Keratinocyte (primary cell): ENCODE measurements at regions not wholly inside any gene's neighbourhood (a gene's known extent, or its start where the extent isn't known, plus 50 kb on each side); places are given as distances from the start of the nearest gene placed in this dataset.

Experiments used
- EZH2 ChIP-seq: IDR thresholded peaks from one replicate; pipeline ENCODE4 v1.6.1; 2012; ENCODE audit warnings: inconsistent platforms, mild to moderate bottlenecking, low read length, moderate library complexity
- TF ChIP-seq, protein P1 (sequence below), 3 experiments: IDR thresholded peaks in 1 of 3; conservative IDR thresholded peaks in 1 of 3; optimal IDR thresholded peaks in 1 of 3; 2 replicates in 2 of 3; 3 replicates in 1 of 3; pipeline versions ENCODE3 to v1.5.1; 2011; ENCODE audit warnings: low read length in 3 of 3, mild to moderate bottlenecking in 3 of 3, moderate library complexity in 2 of 3, control low read depth in 1 of 3, inconsistent platforms in 1 of 3; ENCODE audit not compliant: insufficient read depth in 2 of 3; ENCODE audit errors: extremely low read depth in 1 of 3

DNA sequence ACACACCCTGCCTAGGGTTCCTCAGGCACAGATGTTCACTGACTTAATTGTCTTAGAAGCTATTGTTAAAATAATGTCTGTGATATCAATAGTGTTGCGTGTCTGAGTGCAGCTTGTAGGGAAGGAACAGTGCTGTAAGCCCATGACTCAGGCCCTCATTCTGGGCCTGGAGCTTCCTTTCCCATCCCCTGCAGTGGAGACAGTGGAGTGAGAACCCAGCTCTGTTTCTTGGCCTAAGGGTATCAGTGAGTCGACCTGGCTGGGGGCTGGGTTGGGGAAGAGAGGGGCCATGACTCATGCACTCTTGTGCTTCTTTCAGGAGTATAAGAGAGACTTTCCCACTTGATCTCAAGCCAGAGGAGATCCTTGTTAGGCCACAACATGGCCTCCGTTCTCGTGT lies 106.8 kb downstream of the HRH4 start:
- TF ChIP-seq, protein P1, sequence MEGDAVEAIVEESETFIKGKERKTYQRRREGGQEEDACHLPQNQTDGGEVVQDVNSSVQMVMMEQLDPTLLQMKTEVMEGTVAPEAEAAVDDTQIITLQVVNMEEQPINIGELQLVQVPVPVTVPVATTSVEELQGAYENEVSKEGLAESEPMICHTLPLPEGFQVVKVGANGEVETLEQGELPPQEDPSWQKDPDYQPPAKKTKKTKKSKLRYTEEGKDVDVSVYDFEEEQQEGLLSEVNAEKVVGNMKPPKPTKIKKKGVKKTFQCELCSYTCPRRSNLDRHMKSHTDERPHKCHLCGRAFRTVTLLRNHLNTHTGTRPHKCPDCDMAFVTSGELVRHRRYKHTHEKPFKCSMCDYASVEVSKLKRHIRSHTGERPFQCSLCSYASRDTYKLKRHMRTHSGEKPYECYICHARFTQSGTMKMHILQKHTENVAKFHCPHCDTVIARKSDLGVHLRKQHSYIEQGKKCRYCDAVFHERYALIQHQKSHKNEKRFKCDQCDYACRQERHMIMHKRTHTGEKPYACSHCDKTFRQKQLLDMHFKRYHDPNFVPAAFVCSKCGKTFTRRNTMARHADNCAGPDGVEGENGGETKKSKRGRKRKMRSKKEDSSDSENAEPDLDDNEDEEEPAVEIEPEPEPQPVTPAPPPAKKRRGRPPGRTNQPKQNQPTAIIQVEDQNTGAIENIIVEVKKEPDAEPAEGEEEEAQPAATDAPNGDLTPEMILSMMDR (optimal IDR thresholded peaks at IDR 0.05 in 1 of 3, IDR thresholded peaks at IDR 0.05 in 1 of 3, conservative IDR thresholded peaks at IDR 0.05 in 1 of 3; ENCODE audit: extremely low read depth in 1 of 3, insufficient read depth in 2 of 3, low read length in 3 of 3) = no peak
- no peak for TF ChIP-seq EZH2
